Hepatocyte (in vitro differentiated cells): ENCODE measurements at regions not wholly inside any gene's neighbourhood (a gene's known extent, or its start where the extent isn't known, plus 50 kb on each side); places are given as distances from the start of the nearest gene placed in this dataset.
"Not testable (repeated sequence)": the region's sequence is repeated elsewhere in the genome, so short reads cannot be mapped to it uniquely, and the experiment has no call there.

Experiments used
- DNase-seq: peaks from one replicate; pipeline ENCODE4 v3.0.0-alpha.2; 2016; ENCODE audit warnings: low spot score
- H2AFZ ChIP-seq: fragments of 200-600 bp; sonication (generic); 2 replicates; pipeline ENCODE4 v1.6.0; 2016; ENCODE audit warnings: antibody characterized with exemption, mild to moderate bottlenecking
- H3K27ac ChIP-seq: fragments of 200-600 bp; sonication (generic); 2 replicates; pipeline ENCODE4 v1.5.1; 2016; ENCODE audit warnings: mild to moderate bottlenecking
- H3K27me3 ChIP-seq: fragments of 200-600 bp; sonication (generic); 2 replicates; pipeline ENCODE4 v1.6.1; 2016
- H3K36me3 ChIP-seq: fragments of 200-600 bp; sonication (generic); replicated peaks from 2 replicates; pipeline ENCODE4 v1.5.1; 2016; ENCODE audit warnings: low read depth; ENCODE audit not compliant: insufficient read depth
- H3K4me1 ChIP-seq: fragments of 200-600 bp; sonication (generic); 2 replicates; pipeline ENCODE4 v1.5.1; 2016; ENCODE audit warnings: mild to moderate bottlenecking, moderate library complexity; ENCODE audit not compliant: insufficient read depth
- H3K4me2 ChIP-seq: fragments of 200-600 bp; sonication (generic); 2 replicates; pipeline ENCODE4 v1.6.0; 2016
- H3K4me3 ChIP-seq: fragments of 200-600 bp; sonication (generic); 2 replicates; pipeline ENCODE4 v1.5.1; 2016; ENCODE audit warnings: mild to moderate bottlenecking
- H3K79me2 ChIP-seq: fragments of 200-600 bp; sonication (generic); 2 replicates; pipeline ENCODE4 v1.6.0; 2017; ENCODE audit warnings: mild to moderate bottlenecking
- H3K9me2 ChIP-seq: fragments of 200-600 bp; sonication (generic); replicated peaks from 2 replicates; pipeline ENCODE4 v1.6.0; 2017; ENCODE audit warnings: mild to moderate bottlenecking; ENCODE audit not compliant: insufficient read depth
- H3K9me3 ChIP-seq: fragments of 200-600 bp; sonication (generic); 2 replicates; pipeline ENCODE4 v1.5.1; 2016; ENCODE audit warnings: low read depth, mild to moderate bottlenecking
- H4K20me1 ChIP-seq: fragments of 200-600 bp; sonication (generic); 2 replicates; pipeline ENCODE4 v1.6.0; 2016; ENCODE audit warnings: mild to moderate bottlenecking; ENCODE audit not compliant: insufficient read depth, poor library complexity, severe bottlenecking
- EZH2 ChIP-seq: fragments of 200-600 bp; sonication (generic); IDR thresholded peaks from 2 replicates; pipeline ENCODE4 v1.6.1; 2016; ENCODE audit warnings: antibody characterized with exemption, mild to moderate bottlenecking, borderline replicate concordance
- EZH2phosphoT487 ChIP-seq: fragments of 200-600 bp; sonication (generic); IDR thresholded peaks from one replicate; pipeline ENCODE4 v1.6.1; 2018; ENCODE audit warnings: antibody characterized with exemption, mild to moderate bottlenecking, low read depth, moderate library complexity; ENCODE audit not compliant: unreplicated experiment, severe bottlenecking
- WGBS: methylation state at CpG from one replicate; pipeline ENCODE4 v1.1.6; 2016; ENCODE audit warnings: low lambda C conversion rate; ENCODE audit errors: missing lambda C conversion rate; 5-methylcytosine and 5-hydroxymethylcytosine counted together
- TF ChIP-seq, protein P1 (sequence below): fragments of 200-600 bp; sonication (generic); IDR thresholded peaks from 2 replicates; pipeline ENCODE4 v1.5.1; 2016; ENCODE audit warnings: antibody characterized with exemption, mild to moderate bottlenecking; ENCODE audit not compliant: poor library complexity

DNA sequence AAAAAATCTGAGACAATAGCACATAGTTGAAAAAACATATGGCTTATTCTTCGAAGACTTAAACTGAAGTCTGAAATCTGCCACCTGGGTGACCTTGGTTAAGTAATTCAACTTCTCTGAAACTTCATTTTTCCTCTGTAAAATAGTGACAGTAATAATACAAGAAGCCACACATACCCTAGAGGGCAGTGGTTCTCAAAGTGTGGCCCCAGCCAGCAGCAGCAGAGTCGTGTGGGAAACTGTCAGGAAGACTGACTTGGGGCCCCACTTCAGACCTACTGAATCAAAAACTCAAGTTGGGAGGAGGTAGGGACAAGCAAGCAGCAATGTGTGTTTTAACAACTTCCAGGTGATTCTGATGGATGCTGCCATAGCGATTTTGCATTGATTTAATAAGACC, 249.9 kb downstream of the HNRNPD start:
- no peak for DNase-seq
- H3K36me3 ChIP-seq = no peaks in the 10 kb centered on the region
- H3K27ac ChIP-seq = no peak overlapping the region
- no peaks in the 10 kb centered on the region for H3K9me2 ChIP-seq
- no peaks in the 10 kb centered on the region for H3K9me3 ChIP-seq
- no peak overlapping the region for H3K4me2 ChIP-seq
- no peak overlapping the region for H2AFZ ChIP-seq
- H3K79me2 ChIP-seq = no peaks in the 10 kb centered on the region
- WGBS = 58% methylated on average over 3 of the region's 3 CpGs
- H3K4me3 ChIP-seq = no peak overlapping the region
- H3K27me3 ChIP-seq = no peaks in the 10 kb centered on the region
- H4K20me1 ChIP-seq = no peaks in the 10 kb centered on the region
- TF ChIP-seq, protein P1, sequence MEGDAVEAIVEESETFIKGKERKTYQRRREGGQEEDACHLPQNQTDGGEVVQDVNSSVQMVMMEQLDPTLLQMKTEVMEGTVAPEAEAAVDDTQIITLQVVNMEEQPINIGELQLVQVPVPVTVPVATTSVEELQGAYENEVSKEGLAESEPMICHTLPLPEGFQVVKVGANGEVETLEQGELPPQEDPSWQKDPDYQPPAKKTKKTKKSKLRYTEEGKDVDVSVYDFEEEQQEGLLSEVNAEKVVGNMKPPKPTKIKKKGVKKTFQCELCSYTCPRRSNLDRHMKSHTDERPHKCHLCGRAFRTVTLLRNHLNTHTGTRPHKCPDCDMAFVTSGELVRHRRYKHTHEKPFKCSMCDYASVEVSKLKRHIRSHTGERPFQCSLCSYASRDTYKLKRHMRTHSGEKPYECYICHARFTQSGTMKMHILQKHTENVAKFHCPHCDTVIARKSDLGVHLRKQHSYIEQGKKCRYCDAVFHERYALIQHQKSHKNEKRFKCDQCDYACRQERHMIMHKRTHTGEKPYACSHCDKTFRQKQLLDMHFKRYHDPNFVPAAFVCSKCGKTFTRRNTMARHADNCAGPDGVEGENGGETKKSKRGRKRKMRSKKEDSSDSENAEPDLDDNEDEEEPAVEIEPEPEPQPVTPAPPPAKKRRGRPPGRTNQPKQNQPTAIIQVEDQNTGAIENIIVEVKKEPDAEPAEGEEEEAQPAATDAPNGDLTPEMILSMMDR = no peak
- TF ChIP-seq EZH2 (no peak), EZH2phosphoT487 (no peak)
- H3K4me1 ChIP-seq = no peaks in the 10 kb centered on the region

DNA sequence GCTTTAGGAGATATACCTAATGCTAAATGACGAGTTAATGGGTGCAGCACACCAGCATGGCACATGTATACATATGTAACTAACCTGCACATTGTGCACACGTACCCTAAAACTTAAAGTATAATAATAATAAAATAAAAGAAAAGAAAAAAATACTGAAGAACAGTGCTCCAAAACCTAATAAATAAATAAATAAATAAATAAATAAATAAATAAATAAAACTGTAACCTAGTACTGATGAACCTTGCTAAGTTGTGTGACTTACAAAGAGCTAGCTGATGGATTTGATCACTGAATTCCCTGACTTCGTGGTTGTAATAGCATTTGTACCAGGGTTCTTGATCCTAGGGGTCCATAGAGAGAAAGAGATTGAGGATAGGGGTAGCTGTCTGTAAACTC, 258.6 kb downstream of the HNRNPD start:
- H3K4me3 ChIP-seq, H3K36me3 ChIP-seq, H3K4me1 ChIP-seq, H3K4me2 ChIP-seq, H4K20me1 ChIP-seq, H3K9me2 ChIP-seq, H2AFZ ChIP-seq, H3K79me2 ChIP-seq, DNase-seq, H3K9me3 ChIP-seq, H3K27ac ChIP-seq, H3K27me3 ChIP-seq: not testable (repeated sequence)
- WGBS = 88% methylated on average over 2 of the region's 3 CpGs

DNA sequence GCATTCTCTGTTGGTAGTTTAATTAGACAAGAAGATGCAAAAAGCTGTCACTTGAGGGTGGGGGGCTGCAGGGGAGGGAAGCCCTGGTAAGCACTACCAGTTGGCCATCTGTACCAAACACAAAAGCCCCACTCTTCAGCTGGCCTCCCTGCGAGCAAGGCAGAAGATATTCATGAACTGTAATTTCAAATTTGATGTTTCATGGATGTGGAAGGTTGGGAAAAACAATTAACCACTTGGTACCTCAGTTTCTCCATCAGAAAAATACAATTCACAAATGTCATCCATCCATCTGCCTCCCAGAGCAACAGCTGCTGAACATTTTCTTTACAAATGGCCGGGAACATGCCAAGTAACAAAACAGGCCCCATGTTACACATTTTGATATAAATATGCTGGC, 265.3 kb downstream of the HNRNPD start:
- Histone ChIP-seq H3K4me2 (no peak overlapping the region), H3K27me3 (no peaks in the 10 kb centered on the region), H3K27ac (no peak overlapping the region), H3K9me3 (no peaks in the 10 kb centered on the region), H3K9me2 (no peaks in the 10 kb centered on the region), H3K4me3 (no peak overlapping the region), H3K4me1 (no peaks in the 10 kb centered on the region), H3K36me3 (no peaks in the 10 kb centered on the region), H2AFZ (no peak overlapping the region), H3K79me2 (no peaks in the 10 kb centered on the region), H4K20me1 (no peaks in the 10 kb centered on the region)
- WGBS = 90% methylated on average over 2 of the region's 2 CpGs
- TF ChIP-seq EZH2 = no peak
- TF ChIP-seq, protein P1 = no peak
- TF ChIP-seq EZH2phosphoT487 = no peak
- no peak for DNase-seq

DNA sequence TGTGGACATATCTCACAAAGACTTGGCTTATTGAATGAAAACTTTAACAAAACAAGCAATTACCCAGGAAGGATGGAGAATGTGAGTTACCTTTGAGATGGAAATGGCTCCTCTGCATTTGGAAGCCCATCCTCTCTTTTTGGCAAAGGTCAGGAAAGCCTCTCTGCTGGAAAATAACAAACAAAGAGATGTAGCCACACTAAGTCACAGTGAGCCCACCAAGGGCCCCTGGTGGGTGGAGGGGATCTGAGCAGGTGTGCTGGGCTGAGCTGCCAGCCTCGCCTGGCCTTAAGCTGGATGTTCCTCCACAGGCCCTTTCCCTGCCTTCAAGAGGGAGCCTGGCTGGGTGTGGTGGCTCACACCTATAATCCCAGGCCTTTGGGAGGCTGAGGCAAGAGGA, 269.2 kb downstream of the HNRNPD start:
- H3K27ac ChIP-seq = no peak overlapping the region
- WGBS = 100% methylated on average over 1 of the region's 1 CpG

More for the DNA sequence above, 269.2 kb downstream of the HNRNPD start:
- no peaks in the 10 kb centered on the region for H3K9me2 ChIP-seq
- H2AFZ ChIP-seq = no peak overlapping the region
- H3K27me3 ChIP-seq = no peaks in the 10 kb centered on the region
- no peaks in the 10 kb centered on the region for H4K20me1 ChIP-seq
- no peaks in the 10 kb centered on the region for H3K4me1 ChIP-seq
- H3K79me2 ChIP-seq = no peaks in the 10 kb centered on the region
- H3K9me3 ChIP-seq = no peaks in the 10 kb centered on the region
- TF ChIP-seq EZH2 (no peak), EZH2phosphoT487 (no peak)
- TF ChIP-seq, protein P1 = no peak
- no peak for DNase-seq
- no peak overlapping the region for H3K4me2 ChIP-seq
- no peak overlapping the region for H3K4me3 ChIP-seq
- no peaks in the 10 kb centered on the region for H3K36me3 ChIP-seq
